GM12878 (cell line): ENCODE measurements at regions not wholly inside any gene's neighbourhood (a gene's known extent, or its start where the extent isn't known, plus 50 kb on each side); places are given as distances from the start of the nearest gene placed in this dataset.

Source experiments
- ATAC-seq: fragments of 200-7000 bp; cut with Tn5 transposase; 3 replicates; pipeline ENCODE4 v1.9.1; 2020; ENCODE audit warnings: mild to moderate bottlenecking, moderate library complexity
- BruUV-seq: library from RNA; stranded (reverse); fragments of 400-500 nt; replicated peaks from 2 replicates; lab custom pipeline; 2021; lab: Mats Ljungman, UMichigan
- CTCF ChIA-PET: fragments of 300-600 bp; sonication (Branson Sonifier 250); formaldehyde crosslinking; extraction: SDS; loops from one replicate; lab custom pipeline; 2021; ENCODE audit warnings: inconsistent platforms; lab: Yijun Ruan, JAX
- POLR2A ChIA-PET: fragments of 350-600 bp; formaldehyde crosslinking; extraction: SDS; loops from one replicate; lab custom pipeline; 2021; ENCODE audit warnings: inconsistent platforms; lab: Charles Lee
- RAD21 ChIA-PET: fragments of 300-600 bp; sonication (Branson Sonifier 250); formaldehyde crosslinking; loops from one replicate; lab custom pipeline; 2023; ENCODE audit warnings: antibody characterized with exemption; ENCODE audit not compliant: unreplicated experiment; lab: Charles Lee
- SMC1A ChIA-PET: fragments of 300-600 bp; sonication (Branson Sonifier 250); formaldehyde crosslinking; loops from one replicate; lab custom pipeline; 2023; ENCODE audit not compliant: unreplicated experiment, uncharacterized antibody; lab: Charles Lee
- DNase-seq: peaks from one replicate; pipeline ENCODE4 v3.0.0-alpha.2; 2011; ENCODE audit warnings: low read depth, low spot score
- FAIRE-seq: peaks from 3 replicates; lab custom pipeline; 2011; peaks lifted over from hg19 to GRCh38; lab: Jason Lieb, UNC
- H2AFZ ChIP-seq: 2 replicates; pipeline ENCODE4 v1.6.0; 2011; ENCODE audit warnings: low read depth, low read length, control low read depth; ENCODE audit not compliant: control insufficient read depth
- H3K27ac ChIP-seq: 2 replicates; pipeline ENCODE4 v1.5.1; 2011; ENCODE audit warnings: control low read depth; ENCODE audit not compliant: control insufficient read depth, insufficient read depth
- H3K27me3 ChIP-seq, 2 experiments: replicated peaks in 1 of 2; 2 replicates each; pipeline versions ENCODE4 v1.6.0 to v1.6.1; 2011; ENCODE audit warnings: low read length in 1 of 2; ENCODE audit not compliant: control insufficient read depth in 2 of 2, insufficient read depth in 2 of 2
- H3K36me3 ChIP-seq, 2 experiments: 2 replicates each; pipeline ENCODE4 v1.5.1; 2011; ENCODE audit warnings: low read length in 1 of 2; ENCODE audit not compliant: control insufficient read depth in 2 of 2, insufficient read depth in 2 of 2
- H3K4me1 ChIP-seq: 2 replicates; pipeline ENCODE4 v1.6.1; 2011; ENCODE audit warnings: mild to moderate bottlenecking, low read length, moderate library complexity, mixed read lengths; ENCODE audit not compliant: control insufficient read depth, insufficient read depth
- H3K4me2 ChIP-seq: 2 replicates; pipeline ENCODE4 v1.6.0; 2011; ENCODE audit warnings: control low read depth; ENCODE audit not compliant: control insufficient read depth, insufficient read depth
- H3K4me3 ChIP-seq: fragments of 200-600 bp; sonication (generic); 2 replicates; pipeline ENCODE4 v1.5.1; 2016
- H3K79me2 ChIP-seq: 2 replicates; pipeline ENCODE4 v1.6.0; 2011; ENCODE audit warnings: low read length; ENCODE audit not compliant: control insufficient read depth, insufficient read depth
- H3K9ac ChIP-seq: 2 replicates; pipeline ENCODE4 v1.8.0; 2011; ENCODE audit warnings: low read length, control low read depth, mixed read lengths; ENCODE audit not compliant: control insufficient read depth, insufficient read depth
- H3K9me3 ChIP-seq: replicated peaks from 3 replicates; pipeline ENCODE4 v1.5.1; 2011; ENCODE audit warnings: mild to moderate bottlenecking, low read length; ENCODE audit not compliant: control insufficient read depth, insufficient read depth
- H4K20me1 ChIP-seq: 2 replicates; pipeline ENCODE4 v1.6.0; 2011; ENCODE audit not compliant: control insufficient read depth, insufficient read depth
- CEBPB ChIP-seq, 2 experiments: fragments of 150-350 bp in 1 of 2; IDR thresholded peaks; 2 replicates each; pipeline ENCODE4 v1.6.1; 2012 to 2014; ENCODE audit warnings: low read depth in 2 of 2, low read length in 2 of 2, borderline replicate concordance in 1 of 2, inconsistent platforms in 1 of 2
- GATAD2B ChIP-seq: fragments of 450-650 bp; conservative IDR thresholded peaks from 2 replicates; pipeline ENCODE4 v1.6.1; 2017; ENCODE audit warnings: low read depth, mild to moderate bottlenecking, moderate library complexity
- HDAC2 ChIP-seq: fragments of 200-600 bp; sonication (generic); IDR thresholded peaks from 2 replicates; pipeline ENCODE4 v1.6.1; 2017
- HDGF ChIP-seq: fragments of 450-650 bp; IDR thresholded peaks from 2 replicates; pipeline ENCODE4 v1.6.1; 2016; ENCODE audit warnings: antibody characterized with exemption
- KDM1A ChIP-seq: fragments of 200-600 bp; sonication (generic); IDR thresholded peaks from 2 replicates; pipeline ENCODE4 v1.6.1; 2016; ENCODE audit warnings: borderline replicate concordance
- MLLT1 ChIP-seq: fragments of 450-650 bp; IDR thresholded peaks from 2 replicates; pipeline ENCODE4 v1.6.1; 2016; ENCODE audit warnings: mild to moderate bottlenecking
- NFXL1 ChIP-seq: fragments of 450-650 bp; IDR thresholded peaks from 2 replicates; pipeline ENCODE4 v1.6.1; 2017; ENCODE audit warnings: antibody characterized with exemption, mild to moderate bottlenecking, borderline replicate concordance
- NFYA ChIP-seq: IDR thresholded peaks from 2 replicates; pipeline ENCODE4 v1.6.1; 2011; ENCODE audit warnings: low read depth, mild to moderate bottlenecking, low read length, improper control_type of control experiment, borderline replicate concordance
- RAD51 ChIP-seq: fragments of 450-650 bp; IDR thresholded peaks from 2 replicates; pipeline ENCODE4 v1.6.1; 2016; ENCODE audit warnings: moderate library complexity, mild to moderate bottlenecking, inconsistent platforms
- RCOR1 ChIP-seq: conservative IDR thresholded peaks from 2 replicates; pipeline ENCODE4 v1.6.1; 2012; ENCODE audit warnings: low read depth, low read length, improper control_type of control experiment
- RELB ChIP-seq: fragments of 450-650 bp; IDR thresholded peaks from 2 replicates; pipeline ENCODE4 v1.6.1; 2017; ENCODE audit warnings: low read depth, mild to moderate bottlenecking, moderate library complexity
- RFX5 ChIP-seq: IDR thresholded peaks from 2 replicates; pipeline ENCODE4 v1.6.1; 2011; ENCODE audit warnings: low read depth, low read length, improper control_type of control experiment
- TCF7 ChIP-seq: IDR thresholded peaks from 2 replicates; pipeline ENCODE4 v1.6.1; 2014; ENCODE audit warnings: antibody characterized with exemption, borderline replicate concordance
- WRNIP1 ChIP-seq: IDR thresholded peaks from 2 replicates; pipeline ENCODE4 v1.6.1; 2011; ENCODE audit warnings: low read depth, low read length, improper control_type of control experiment, borderline replicate concordance
- ZBTB33 ChIP-seq: fragments of 450-650 bp; IDR thresholded peaks from 2 replicates; pipeline ENCODE4 v1.6.1; 2017; ENCODE audit warnings: mild to moderate bottlenecking
- WGBS: methylation state at CpG from one replicate; pipeline ENCODE4 v1.1.6; 2016; ENCODE audit warnings: low lambda C conversion rate; ENCODE audit not compliant: insufficient replicate concordance, insufficient coverage; ENCODE audit errors: missing lambda C conversion rate; 5-methylcytosine and 5-hydroxymethylcytosine counted together
- in situ Hi-C: fragments of 300-500 bp; cut with MboI; formaldehyde crosslinking; loops from 9 replicates; pipeline ENCODE4 v1.14.3; 2018; ENCODE audit warnings: mixed read lengths
- intact Hi-C: fragments of 100-400 bp; cut with micrococcal nuclease; formaldehyde crosslinking; loops from one replicate; pipeline ENCODE4 v1.14.2; 2022; ENCODE audit not compliant: unreplicated experiment
- TF ChIP-seq, protein P1 (sequence below): fragments of 450-650 bp; IDR thresholded peaks from 2 replicates; pipeline ENCODE4 v1.6.1; 2017; ENCODE audit warnings: antibody characterized with exemption, mild to moderate bottlenecking, moderate library complexity

DNA sequence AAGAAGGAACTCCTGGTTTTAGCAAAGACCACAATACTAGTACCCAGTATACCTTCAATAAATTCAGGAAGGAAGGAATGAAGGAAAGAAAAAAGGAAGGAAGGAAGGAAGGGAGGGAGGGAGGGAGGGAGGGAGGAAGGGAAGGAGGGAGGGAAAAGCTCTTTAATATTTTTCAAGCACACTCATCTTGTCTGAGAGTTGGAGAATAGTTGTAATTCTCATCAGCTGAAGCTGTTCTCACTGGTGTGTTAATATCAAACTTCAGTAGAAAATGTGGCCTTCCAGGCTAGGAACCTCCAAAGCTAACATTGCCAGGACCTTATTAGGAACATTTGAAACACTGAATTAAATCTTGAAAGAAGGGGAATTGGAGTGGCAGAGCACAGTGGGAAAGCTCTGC is 55.2 kb upstream of the CDH5 start (continued):
- TF ChIP-seq, protein P1, sequence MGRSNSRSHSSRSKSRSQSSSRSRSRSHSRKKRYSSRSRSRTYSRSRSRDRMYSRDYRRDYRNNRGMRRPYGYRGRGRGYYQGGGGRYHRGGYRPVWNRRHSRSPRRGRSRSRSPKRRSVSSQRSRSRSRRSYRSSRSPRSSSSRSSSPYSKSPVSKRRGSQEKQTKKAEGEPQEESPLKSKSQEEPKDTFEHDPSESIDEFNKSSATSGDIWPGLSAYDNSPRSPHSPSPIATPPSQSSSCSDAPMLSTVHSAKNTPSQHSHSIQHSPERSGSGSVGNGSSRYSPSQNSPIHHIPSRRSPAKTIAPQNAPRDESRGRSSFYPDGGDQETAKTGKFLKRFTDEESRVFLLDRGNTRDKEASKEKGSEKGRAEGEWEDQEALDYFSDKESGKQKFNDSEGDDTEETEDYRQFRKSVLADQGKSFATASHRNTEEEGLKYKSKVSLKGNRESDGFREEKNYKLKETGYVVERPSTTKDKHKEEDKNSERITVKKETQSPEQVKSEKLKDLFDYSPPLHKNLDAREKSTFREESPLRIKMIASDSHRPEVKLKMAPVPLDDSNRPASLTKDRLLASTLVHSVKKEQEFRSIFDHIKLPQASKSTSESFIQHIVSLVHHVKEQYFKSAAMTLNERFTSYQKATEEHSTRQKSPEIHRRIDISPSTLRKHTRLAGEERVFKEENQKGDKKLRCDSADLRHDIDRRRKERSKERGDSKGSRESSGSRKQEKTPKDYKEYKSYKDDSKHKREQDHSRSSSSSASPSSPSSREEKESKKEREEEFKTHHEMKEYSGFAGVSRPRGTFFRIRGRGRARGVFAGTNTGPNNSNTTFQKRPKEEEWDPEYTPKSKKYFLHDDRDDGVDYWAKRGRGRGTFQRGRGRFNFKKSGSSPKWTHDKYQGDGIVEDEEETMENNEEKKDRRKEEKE, result no peak
- TF ChIP-seq MLLT1 (no peak), RCOR1 (no peak), HDAC2 (no peak), NFYA (no peak), TCF7 (no peak)

GRCh38 chr16:66309215-66309807 is 57.2 kb upstream of the CDH5 start:
- ChIA-PET SMC1A (no interaction called here), RAD21 (no interaction called here), CTCF (no interaction called here), POLR2A (no interaction called here)
- Histone ChIP-seq H3K4me1 (no peaks in the 10 kb centered on the region), H3K79me2 (no peaks in the 10 kb centered on the region), H3K27me3 (peaks cover 4 to 6% of the 10 kb centered on the region in 2 experiments; a peak in 3 of 4 replicates), H3K4me2 (no peak overlapping the region), H3K27ac (no peak overlapping the region), H3K9me3 (no peaks in the 10 kb centered on the region), H3K36me3 (no peaks in the 10 kb centered on the region), H3K4me3 (no peak overlapping the region), H3K9ac (no peak overlapping the region), H4K20me1 (no peaks in the 10 kb centered on the region), H2AFZ (no peak overlapping the region)
- in situ Hi-C loops (no loop called here), intact Hi-C loops (no loop called here)
- no peak for TF ChIP-seq RELB
- TF ChIP-seq RAD51, result no peak
- no peak for TF ChIP-seq NFXL1
- TF ChIP-seq RFX5, result no peak
- no peak for TF ChIP-seq WRNIP1
- no peak for TF ChIP-seq KDM1A
- no peak for TF ChIP-seq HDGF
- TF ChIP-seq CEBPB (IDR thresholded peaks at IDR 0.05; ENCODE audit: borderline replicate concordance in 1 of 2, low read depth in 2 of 2, low read length in 2 of 2), result no peak
- TF ChIP-seq ZBTB33, result no peak
- TF ChIP-seq GATAD2B, result no peak
- FAIRE-seq (no peak), DNase-seq (no peak), ATAC-seq (no peak)
- WGBS, result 33% methylated on average over 15 of the region's 15 CpGs
- no TSS peak for BruUV-seq
